ENCODE measurements at regions not wholly inside any gene's neighbourhood (a gene's known extent, or its start where the extent isn't known, plus 50 kb on each side); places are given as distances from the start of the nearest gene placed in this dataset.

GRCh38 chr18:40058811-40059570 lies 1896.0 kb upstream of the PIK3C3 start:
- TF ChIP-seq, protein P1, sequence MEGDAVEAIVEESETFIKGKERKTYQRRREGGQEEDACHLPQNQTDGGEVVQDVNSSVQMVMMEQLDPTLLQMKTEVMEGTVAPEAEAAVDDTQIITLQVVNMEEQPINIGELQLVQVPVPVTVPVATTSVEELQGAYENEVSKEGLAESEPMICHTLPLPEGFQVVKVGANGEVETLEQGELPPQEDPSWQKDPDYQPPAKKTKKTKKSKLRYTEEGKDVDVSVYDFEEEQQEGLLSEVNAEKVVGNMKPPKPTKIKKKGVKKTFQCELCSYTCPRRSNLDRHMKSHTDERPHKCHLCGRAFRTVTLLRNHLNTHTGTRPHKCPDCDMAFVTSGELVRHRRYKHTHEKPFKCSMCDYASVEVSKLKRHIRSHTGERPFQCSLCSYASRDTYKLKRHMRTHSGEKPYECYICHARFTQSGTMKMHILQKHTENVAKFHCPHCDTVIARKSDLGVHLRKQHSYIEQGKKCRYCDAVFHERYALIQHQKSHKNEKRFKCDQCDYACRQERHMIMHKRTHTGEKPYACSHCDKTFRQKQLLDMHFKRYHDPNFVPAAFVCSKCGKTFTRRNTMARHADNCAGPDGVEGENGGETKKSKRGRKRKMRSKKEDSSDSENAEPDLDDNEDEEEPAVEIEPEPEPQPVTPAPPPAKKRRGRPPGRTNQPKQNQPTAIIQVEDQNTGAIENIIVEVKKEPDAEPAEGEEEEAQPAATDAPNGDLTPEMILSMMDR (IDR thresholded peaks at IDR 0.05): no peak
- TF ChIP-seq POLR2A (IDR thresholded peaks at IDR 0.05): no peak

Measured in sigmoid colon (tissue), 3 donors.